AG08396 (cell line): ENCODE measurements at regions not wholly inside any gene's neighbourhood (a gene's known extent, or its start where the extent isn't known, plus 50 kb on each side); places are given as distances from the start of the nearest gene placed in this dataset.

Source experiments
- DNase-seq: peaks from one replicate; pipeline ENCODE4 v3.0.0; 2012; ENCODE audit warnings: low spot score, mixed read lengths

DNA sequence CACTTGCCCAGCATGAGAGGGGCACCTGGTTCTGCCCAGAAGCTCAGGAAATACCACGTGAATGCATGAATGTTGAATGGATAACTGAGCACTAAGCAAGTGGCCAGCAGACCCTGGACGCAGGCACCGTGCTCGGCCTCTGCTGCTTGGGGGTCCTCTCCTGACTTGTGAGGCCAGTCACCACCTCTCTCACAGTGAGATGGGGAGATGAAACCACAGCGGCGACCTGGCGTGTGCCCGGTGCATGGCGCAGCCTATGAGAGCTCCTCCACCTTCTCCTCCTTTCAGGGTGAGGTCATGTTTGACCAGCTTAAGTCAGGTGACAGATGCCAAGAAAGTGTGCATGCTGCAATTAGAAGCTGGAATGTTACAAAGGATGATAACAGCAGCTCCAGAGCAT lies 75.5 kb downstream of the HMX1 start:
- DNase-seq: no peak

DNA sequence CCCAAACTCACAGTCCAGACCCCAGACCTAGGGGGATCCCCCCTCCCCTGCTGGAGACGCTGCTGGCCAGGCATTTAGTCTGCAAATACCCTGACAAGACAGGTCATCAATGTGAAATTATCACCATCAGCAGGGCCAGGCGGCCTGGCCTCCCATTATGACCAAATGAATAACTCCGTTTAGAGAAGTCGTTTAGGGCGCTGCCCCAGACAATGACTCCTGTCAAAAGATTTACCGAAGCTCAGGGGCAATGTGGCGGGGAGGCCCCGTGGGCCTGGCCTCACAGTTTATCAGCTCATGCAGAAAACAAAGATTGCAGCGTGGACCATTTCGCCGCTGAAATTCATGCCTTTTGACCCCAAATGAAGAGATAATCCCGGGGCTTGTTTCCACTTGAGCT lies 76.5 kb downstream of the HMX1 start:
- no peak for DNase-seq

- DNase-seq: no peak
These were observed 77.1 kb downstream of the HMX1 start for GRCh38 chr4:8794491-8794890.

DNA sequence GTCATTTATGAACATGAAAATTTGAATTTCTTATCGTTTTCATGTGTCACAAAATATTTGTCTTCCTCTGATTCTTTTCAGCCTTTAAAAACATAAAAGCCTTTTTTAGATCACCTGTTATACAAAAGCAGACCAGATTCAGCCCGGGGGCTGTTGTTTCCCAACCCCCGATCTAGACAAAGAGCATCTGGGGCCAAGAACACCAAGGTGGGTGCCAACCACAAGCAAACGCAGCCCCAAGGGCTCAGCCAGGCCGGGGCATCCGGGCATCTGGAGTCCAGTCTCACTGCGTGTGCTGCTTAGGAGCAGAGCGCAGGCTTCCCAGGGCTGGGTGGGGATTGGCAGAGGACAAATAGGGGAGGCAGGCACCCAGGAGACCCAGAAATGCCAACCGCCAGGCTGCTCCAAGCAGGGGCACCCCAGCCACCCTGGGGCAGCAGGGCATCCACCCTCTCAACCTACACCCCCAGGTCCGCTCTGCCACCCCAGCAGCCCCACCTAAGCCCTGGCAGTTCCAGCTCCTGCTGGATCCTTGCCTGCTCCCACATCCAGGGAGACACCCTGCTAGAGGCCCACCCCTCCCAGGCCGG lies 78.0 kb downstream of the HMX1 start:
- no peak for DNase-seq

GRCh38 chr4:8792491-8792890 lies 79.1 kb downstream of the HMX1 start:
- no peak for DNase-seq

- no peak for DNase-seq
These were observed 80.0 kb downstream of the HMX1 start for GRCh38 chr4:8791609-8792008.

- no peak for DNase-seq
These were observed 80.9 kb downstream of the HMX1 start for GRCh38 chr4:8790749-8791148.

GRCh38 chr4:8788174-8788573 lies 83.5 kb downstream of the HMX1 start:
- DNase-seq: no peak

GRCh38 chr4:8786166-8786565 lies 85.5 kb downstream of the HMX1 start:
- no peak for DNase-seq

DNA sequence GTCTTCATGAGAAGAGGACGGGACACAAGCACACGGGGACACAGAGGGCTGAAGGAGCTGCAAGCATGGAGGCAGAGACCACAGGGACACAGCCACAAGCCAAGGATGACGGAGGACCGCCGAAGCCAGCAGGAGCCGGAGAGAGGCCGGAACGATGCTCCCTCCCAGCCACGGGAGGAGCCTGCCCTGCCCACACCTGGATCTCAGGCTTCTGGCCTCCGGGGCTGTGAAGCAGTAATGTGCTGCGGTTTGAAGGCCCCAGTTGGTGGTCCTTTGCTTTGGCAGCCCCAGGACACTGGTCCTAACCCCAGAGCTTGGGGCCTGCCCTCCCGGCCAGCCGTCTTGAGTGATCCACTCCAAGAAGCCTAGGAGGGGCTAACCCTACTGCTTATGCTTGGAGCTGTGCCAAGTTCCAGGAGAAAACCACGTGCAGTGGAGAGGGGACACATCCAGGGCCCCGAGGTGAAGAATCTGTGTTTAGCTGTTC lies 85.9 kb downstream of the HMX1 start:
- DNase-seq: no peak

GRCh38 chr4:8783736-8784135 lies 87.9 kb downstream of the HMX1 start:
- DNase-seq: no peak

- no peak for DNase-seq
These were observed 89.5 kb downstream of the HMX1 start for GRCh38 chr4:8782135-8782534.

DNA sequence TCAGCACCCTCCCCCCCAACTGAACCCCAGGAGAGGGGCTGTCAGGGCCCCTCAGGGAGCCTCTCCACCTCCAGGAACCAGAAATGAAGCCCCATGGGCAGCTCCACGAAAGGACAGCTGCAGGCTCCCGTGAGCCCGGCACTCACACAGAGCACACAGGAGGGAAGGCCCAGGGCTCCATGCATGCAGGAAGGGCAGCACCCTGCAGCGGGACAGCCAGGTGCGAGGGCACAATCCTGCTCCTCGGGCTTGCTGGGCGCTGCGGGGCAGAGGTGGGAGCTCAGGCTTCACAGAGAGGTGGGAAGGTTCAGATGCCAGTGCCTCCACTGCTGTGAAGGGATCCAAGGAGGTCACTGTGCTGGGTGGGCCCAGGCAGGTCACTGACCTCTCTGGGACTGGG lies 90.0 kb downstream of the HMX1 start:
- no peak for DNase-seq

GRCh38 chr4:8780596-8781368 lies 90.9 kb downstream of the HMX1 start:
- DNase-seq: no peak

GRCh38 chr4:8780086-8780485 lies 91.6 kb downstream of the HMX1 start:
- no peak for DNase-seq

GRCh38 chr4:8779490-8779932 lies 92.1 kb downstream of the HMX1 start:
- no peak for DNase-seq

GRCh38 chr4:8778760-8779159 lies 92.9 kb downstream of the HMX1 start:
- no peak for DNase-seq

DNA sequence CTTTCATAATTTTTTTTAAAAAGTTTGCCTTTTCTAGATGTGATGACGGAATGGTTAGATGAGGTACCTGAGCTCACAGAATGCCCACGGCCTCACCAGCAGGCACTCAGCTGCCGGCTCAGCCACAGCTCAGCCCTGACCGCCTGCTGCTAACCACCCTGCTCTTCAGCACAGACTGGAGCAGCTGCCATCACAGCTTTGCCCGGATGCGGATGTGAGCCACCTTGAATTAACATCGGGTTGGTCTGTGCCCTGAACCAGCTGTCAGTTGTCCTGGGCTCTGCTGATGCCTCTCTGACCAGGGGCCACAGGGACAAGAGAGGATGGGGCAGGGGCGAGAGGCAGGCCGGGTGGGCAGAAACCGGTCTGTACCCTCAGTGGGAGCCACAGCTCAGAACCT lies 93.3 kb downstream of the HMX1 start:
- no peak for DNase-seq

DNA sequence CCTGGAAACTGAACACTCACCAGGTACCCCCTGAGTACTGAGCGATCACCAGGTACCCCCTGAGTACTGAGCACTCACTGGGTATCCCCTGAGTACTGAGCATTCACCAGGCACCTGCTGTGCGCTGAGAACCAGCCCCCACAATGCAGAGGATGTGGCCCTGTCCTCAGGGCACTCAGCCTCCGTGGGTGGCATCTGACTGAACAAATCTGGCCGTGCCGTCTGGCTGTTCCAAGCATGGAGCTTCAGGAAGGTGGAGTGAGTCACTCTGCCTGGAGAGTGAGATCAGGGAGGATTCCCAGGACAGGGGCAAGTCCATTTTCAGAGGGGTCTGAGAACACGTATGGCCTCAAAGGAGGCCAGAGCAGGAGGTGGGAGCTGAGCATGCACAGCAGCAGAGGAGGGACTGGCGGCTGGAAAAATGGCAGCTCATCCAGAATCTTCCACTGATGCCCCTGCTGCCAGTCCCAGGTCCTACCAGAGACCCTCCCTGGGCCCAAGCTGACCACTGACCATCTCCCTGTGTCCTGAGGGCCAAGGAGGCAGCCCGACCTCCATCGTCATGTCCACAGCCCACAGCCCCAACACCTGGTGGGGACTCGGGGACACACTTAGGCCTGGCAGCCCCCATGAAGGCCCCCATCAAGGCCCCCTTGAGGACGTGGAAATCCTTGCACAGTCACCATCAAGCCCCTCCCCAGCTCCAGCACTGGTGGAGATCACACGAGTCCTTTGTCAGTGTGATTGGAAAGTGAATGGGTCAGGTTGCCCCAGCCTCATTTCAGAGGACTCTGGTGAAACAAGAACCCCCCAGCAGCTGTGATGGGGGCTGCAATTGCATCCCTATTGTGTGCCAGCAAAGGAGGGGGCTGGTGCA lies 94.1 kb downstream of the HMX1 start:
- no peak for DNase-seq

GRCh38 chr4:8776366-8776765 lies 95.3 kb downstream of the HMX1 start:
- no peak for DNase-seq

DNA sequence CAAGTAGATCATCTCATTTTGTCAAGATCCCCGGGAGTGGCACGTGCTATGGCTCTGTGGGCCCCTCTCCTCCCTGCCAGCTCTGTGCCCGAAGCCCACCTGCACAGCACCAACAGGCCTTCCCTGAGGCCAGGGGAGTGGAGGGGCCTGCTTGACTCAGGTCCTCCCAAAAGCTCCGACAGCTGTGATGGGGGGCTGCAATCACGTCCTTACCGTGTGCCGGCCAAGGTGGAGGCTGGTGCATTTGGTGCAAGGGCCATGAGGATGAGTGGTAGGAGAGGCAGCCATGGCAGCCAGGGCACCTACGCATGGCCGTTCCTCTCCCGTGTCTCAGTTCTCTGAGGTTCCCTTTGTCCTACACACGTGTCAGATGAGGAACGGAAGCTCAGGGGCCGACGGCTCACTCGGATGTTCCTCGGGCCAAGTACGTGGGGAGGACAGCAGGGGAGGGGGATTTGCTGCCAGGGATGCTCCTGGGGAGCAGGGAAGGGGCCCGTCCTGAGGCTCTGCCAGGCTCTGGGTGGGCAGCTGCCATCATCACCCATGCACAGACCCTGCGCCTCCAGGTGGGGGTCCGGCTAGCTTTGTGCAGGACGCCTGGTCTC lies 95.8 kb downstream of the HMX1 start:
- DNase-seq: no peak

DNA sequence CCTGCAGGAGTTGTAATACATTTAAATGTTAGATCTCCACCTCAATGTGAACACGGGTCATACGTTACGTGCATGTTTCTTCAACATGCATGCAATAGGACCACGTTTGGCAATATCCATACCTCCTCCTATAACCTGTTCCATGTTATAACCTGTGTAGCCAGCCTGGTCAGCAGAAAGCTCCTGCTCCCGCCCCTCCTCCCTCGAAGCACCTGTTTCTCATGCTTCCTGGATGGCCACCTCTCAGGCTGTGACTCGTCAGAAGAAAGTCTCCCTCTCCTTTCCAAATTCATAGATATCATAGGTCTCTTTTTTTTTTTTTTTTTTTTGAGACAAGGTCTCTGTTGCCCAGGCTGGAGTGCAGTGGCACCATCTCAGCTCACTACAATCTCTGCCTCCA lies 96.5 kb downstream of the HMX1 start:
- DNase-seq: no peak
